ENCODE measurements at regions not wholly inside any gene's neighbourhood (a gene's known extent, or its start where the extent isn't known, plus 50 kb on each side); places are given as distances from the start of the nearest gene placed in this dataset.

GRCh38 chr2:33729353-33729752 lies 130.3 kb upstream of the FAM98A start:
- TF ChIP-seq CTCF (IDR thresholded peaks at IDR 0.05; ENCODE audit: borderline replicate concordance, extremely low read depth, insufficient read depth): no peak

GRCh38 chr2:33728106-33728505 lies 129.0 kb upstream of the FAM98A start:
- Histone ChIP-seq H3K9ac (ENCODE audit: low read length in 3 of 3) (no peak overlapping the region), H3K27ac (ENCODE audit: low read depth in 2 of 2, low read length in 2 of 2) (no peak overlapping the region), H3K36me3 (ENCODE audit: control insufficient read depth in 2 of 3, insufficient read depth in 3 of 3, low read length in 3 of 3) (no peaks in the 10 kb centered on the region), H3K4me1 (ENCODE audit: control insufficient read depth in 2 of 3, insufficient read depth in 2 of 3, low read depth in 1 of 3, low read length in 3 of 3) (no peaks in the 10 kb centered on the region), H3K27me3 (ENCODE audit: control insufficient read depth, insufficient read depth, low read length) (no peaks in the 10 kb centered on the region), H3K9me3 (ENCODE audit: control insufficient read depth in 2 of 3, insufficient read depth in 1 of 3, low read length in 3 of 3) (no peaks in the 10 kb centered on the region), H3K4me3 (ENCODE audit: low read length in 3 of 3) (no peak overlapping the region)
- TF ChIP-seq CTCF (IDR thresholded peaks at IDR 0.05; ENCODE audit: borderline replicate concordance, extremely low read depth, insufficient read depth): no peak
- DNase-seq (no peak), FAIRE-seq (no peak)
- intact Hi-C loops (cut with DNase I): no loop called here

More at GRCh38 chr2:33729353-33729752, 130.3 kb upstream of the FAM98A start:
- Histone ChIP-seq H3K27me3 (ENCODE audit: control insufficient read depth, insufficient read depth, low read length) (no peaks in the 10 kb centered on the region), H3K36me3 (ENCODE audit: control insufficient read depth in 2 of 3, insufficient read depth in 3 of 3, low read length in 3 of 3) (no peaks in the 10 kb centered on the region), H3K4me3 (ENCODE audit: low read length in 3 of 3) (no peak overlapping the region), H3K9ac (ENCODE audit: low read length in 3 of 3) (no peak overlapping the region), H3K4me1 (ENCODE audit: control insufficient read depth in 2 of 3, insufficient read depth in 2 of 3, low read depth in 1 of 3, low read length in 3 of 3) (no peaks in the 10 kb centered on the region), H3K27ac (ENCODE audit: low read depth in 2 of 2, low read length in 2 of 2) (no peak overlapping the region), H3K9me3 (ENCODE audit: control insufficient read depth in 2 of 3, insufficient read depth in 1 of 3, low read length in 3 of 3) (no peaks in the 10 kb centered on the region)
- intact Hi-C loops (cut with DNase I): no loop called here
- FAIRE-seq (no peak), DNase-seq (no peak)

GRCh38 chr2:33727361-33728032 lies 128.4 kb upstream of the FAM98A start:
- Histone ChIP-seq H3K9ac (ENCODE audit: low read length in 3 of 3) (no peak overlapping the region), H3K27ac (ENCODE audit: low read depth in 2 of 2, low read length in 2 of 2) (no peak overlapping the region), H3K36me3 (ENCODE audit: control insufficient read depth in 2 of 3, insufficient read depth in 3 of 3, low read length in 3 of 3) (no peaks in the 10 kb centered on the region), H3K27me3 (ENCODE audit: control insufficient read depth, insufficient read depth, low read length) (no peaks in the 10 kb centered on the region), H3K4me3 (ENCODE audit: low read length in 3 of 3) (no peak overlapping the region), H3K9me3 (ENCODE audit: control insufficient read depth in 2 of 3, insufficient read depth in 1 of 3, low read length in 3 of 3) (no peaks in the 10 kb centered on the region), H3K4me1 (ENCODE audit: control insufficient read depth in 2 of 3, insufficient read depth in 2 of 3, low read depth in 1 of 3, low read length in 3 of 3) (no peaks in the 10 kb centered on the region)
- no peak for FAIRE-seq
- no peak for TF ChIP-seq CTCF (IDR thresholded peaks at IDR 0.05; ENCODE audit: borderline replicate concordance, extremely low read depth, insufficient read depth)
- intact Hi-C loops (cut with DNase I): no loop called here
- DNase-seq: no peak

- FAIRE-seq (no peak), DNase-seq (no peak)
- Histone ChIP-seq H3K36me3 (ENCODE audit: control insufficient read depth in 2 of 3, insufficient read depth in 3 of 3, low read length in 3 of 3) (no peaks in the 10 kb centered on the region), H3K27me3 (ENCODE audit: control insufficient read depth, insufficient read depth, low read length) (no peaks in the 10 kb centered on the region), H3K9me3 (ENCODE audit: control insufficient read depth in 2 of 3, insufficient read depth in 1 of 3, low read length in 3 of 3) (no peaks in the 10 kb centered on the region), H3K4me1 (ENCODE audit: control insufficient read depth in 2 of 3, insufficient read depth in 2 of 3, low read depth in 1 of 3, low read length in 3 of 3) (no peaks in the 10 kb centered on the region), H3K4me3 (ENCODE audit: low read length in 3 of 3) (no peak overlapping the region), H3K27ac (ENCODE audit: low read depth in 2 of 2, low read length in 2 of 2) (no peak overlapping the region), H3K9ac (ENCODE audit: low read length in 3 of 3) (no peak overlapping the region)
- TF ChIP-seq CTCF (IDR thresholded peaks at IDR 0.05; ENCODE audit: borderline replicate concordance, extremely low read depth, insufficient read depth): no peak
- intact Hi-C loops (cut with DNase I): no loop called here
These were observed 127.3 kb upstream of the FAM98A start for GRCh38 chr2:33726415-33726814.

Measured in kidney (tissue), 13 donors.